A673 (cell line): ENCODE measurements at regions not wholly inside any gene's neighbourhood (a gene's known extent, or its start where the extent isn't known, plus 50 kb on each side); places are given as distances from the start of the nearest gene placed in this dataset.

ENCODE experiments used
- BruUV-seq: library from RNA; stranded (reverse); fragments of 400-500 nt; replicated peaks from 2 replicates; lab custom pipeline; 2021; lab: Mats Ljungman, UMichigan
- CTCF ChIA-PET: fragments of 300-600 bp; sonication (Branson Sonifier 250); formaldehyde crosslinking; loops from one replicate; lab custom pipeline; 2022; ENCODE audit warnings: antibody characterized with exemption; lab: Charles Lee
- POLR2A ChIA-PET: fragments of 300-600 bp; sonication (Branson Sonifier 250); formaldehyde crosslinking; loops from one replicate; lab custom pipeline; 2022; ENCODE audit warnings: antibody characterized with exemption; ENCODE audit not compliant: low non-redundant PET; lab: Charles Lee
- DNase-seq: peaks from one replicate; pipeline ENCODE4 v3.0.0-alpha.2; 2015; ENCODE audit warnings: low spot score
- H3K27ac ChIP-seq: fragments of 200-600 bp; sonication (generic); 2 replicates; pipeline ENCODE4 v1.5.1; 2016; ENCODE audit warnings: mixed run types, low read depth, mild to moderate bottlenecking, mixed read lengths, antibody characterized with exemption, low read length; ENCODE audit not compliant: poor library complexity, severe bottlenecking
- H3K27me3 ChIP-seq: fragments of 200-600 bp; sonication (generic); replicated peaks from 2 replicates; pipeline ENCODE4 v1.6.1; 2017; ENCODE audit warnings: mixed run types, low read depth, mild to moderate bottlenecking, mixed read lengths, antibody characterized with exemption, low read length; ENCODE audit not compliant: insufficient read depth, poor library complexity
- H3K36me3 ChIP-seq: fragments of 200-600 bp; sonication (generic); 2 replicates; pipeline ENCODE4 v1.6.1; 2016; ENCODE audit warnings: mixed run types, mild to moderate bottlenecking, mixed read lengths, antibody characterized with exemption, low read length; ENCODE audit not compliant: insufficient read depth, poor library complexity, severe bottlenecking
- H3K4me1 ChIP-seq: fragments of 200-600 bp; sonication (generic); 2 replicates; pipeline ENCODE4 v1.6.1; 2017; ENCODE audit warnings: mixed run types, mild to moderate bottlenecking, mixed read lengths, antibody characterized with exemption, low read length; ENCODE audit not compliant: insufficient read depth, poor library complexity, severe bottlenecking
- H3K4me3 ChIP-seq: fragments of 200-600 bp; sonication (generic); 2 replicates; pipeline ENCODE4 v1.5.1; 2016; ENCODE audit warnings: low read depth, mixed run types, mild to moderate bottlenecking, mixed read lengths, low read length; ENCODE audit not compliant: poor library complexity, severe bottlenecking
- H3K9me3 ChIP-seq: fragments of 200-600 bp; sonication (generic); 2 replicates; pipeline ENCODE4 v1.6.1; 2016; ENCODE audit warnings: mixed run types, low read depth, mild to moderate bottlenecking, mixed read lengths, antibody characterized with exemption, low read length; ENCODE audit not compliant: poor library complexity, severe bottlenecking
- CTCF ChIP-seq: fragments of 300-800, 200-600 bp; sonication (generic); conservative IDR thresholded peaks from 2 replicates; pipeline ENCODE4 v1.5.1; 2017; ENCODE audit warnings: low read depth, mild to moderate bottlenecking, antibody characterized with exemption, low read length, moderate library complexity, mixed read lengths
- EZH2 ChIP-seq: fragments of 200-600 bp; sonication (generic); IDR thresholded peaks from 2 replicates; pipeline ENCODE4 v1.6.1; 2017; ENCODE audit warnings: borderline replicate concordance, low read depth, mild to moderate bottlenecking, mixed read lengths, antibody characterized with exemption, low read length; ENCODE audit not compliant: poor library complexity, severe bottlenecking
- intact Hi-C: fragments of 100-400 bp; cut with micrococcal nuclease; formaldehyde crosslinking; loops from one replicate; pipeline ENCODE4 v1.10.0; 2022; ENCODE audit not compliant: unreplicated experiment

- ChIA-PET CTCF (no interaction called here), POLR2A (no interaction called here)
- no peak for TF ChIP-seq CTCF
- TF ChIP-seq EZH2 = no peak
- no peak for DNase-seq
- Histone ChIP-seq H3K4me3 (no peak overlapping the region), H3K36me3 (no peaks in the 10 kb centered on the region), H3K27ac (no peak overlapping the region), H3K27me3 (no peaks in the 10 kb centered on the region), H3K4me1 (no peaks in the 10 kb centered on the region), H3K9me3 (no peaks in the 10 kb centered on the region)
- BruUV-seq = no TSS peak
- intact Hi-C loops = no loop called here
Measured at GRCh38 chr1:30575066-30575465, 148.3 kb downstream of the MATN1 start.

GRCh38 chr1:30572192-30572591 lies 151.2 kb downstream of the MATN1 start:
- CTCF ChIA-PET = no interaction called here
- Histone ChIP-seq H3K4me3 (no peak overlapping the region), H3K4me1 (no peaks in the 10 kb centered on the region), H3K27me3 (no peaks in the 10 kb centered on the region), H3K9me3 (no peaks in the 10 kb centered on the region), H3K36me3 (no peaks in the 10 kb centered on the region), H3K27ac (no peak overlapping the region)
- BruUV-seq = no TSS peak
- POLR2A ChIA-PET = no interaction called here
- TF ChIP-seq CTCF (no peak), EZH2 (no peak)
- DNase-seq = no peak
- intact Hi-C loops = no loop called here

- no peak overlapping the region for H3K4me3 ChIP-seq
- no peak for DNase-seq
- CTCF ChIA-PET = no interaction called here
- H3K9me3 ChIP-seq = no peaks in the 10 kb centered on the region
- POLR2A ChIA-PET = no interaction called here
- intact Hi-C loops = no loop called here
- TF ChIP-seq EZH2 (no peak), CTCF (no peak)
- no peaks in the 10 kb centered on the region for H3K4me1 ChIP-seq
- no peaks in the 10 kb centered on the region for H3K36me3 ChIP-seq
- BruUV-seq = no TSS peak
- no peak overlapping the region for H3K27ac ChIP-seq
- H3K27me3 ChIP-seq = no peaks in the 10 kb centered on the region
Measured at GRCh38 chr1:30571380-30571779, 152.0 kb downstream of the MATN1 start.
